ENCODE measurements at regions not wholly inside any gene's neighbourhood (a gene's known extent, or its start where the extent isn't known, plus 50 kb on each side); places are given as distances from the start of the nearest gene placed in this dataset.

- no peak for TF ChIP-seq CTCF (IDR thresholded peaks at IDR 0.05)
- TF ChIP-seq POLR2AphosphoS5 (IDR thresholded peaks at IDR 0.05) = no peak
- no peak for TF ChIP-seq POLR2A (IDR thresholded peaks at IDR 0.05)
Observed at GRCh38 chr2:134200036-134200618, 53.7 kb upstream of the MGAT5 start.
